Neural crest cell (in vitro differentiated cells): ENCODE measurements at regions not wholly inside any gene's neighbourhood (a gene's known extent, or its start where the extent isn't known, plus 50 kb on each side); places are given as distances from the start of the nearest gene placed in this dataset.

Experiments used
- DNase-seq: peaks from one replicate; pipeline ENCODE4 v3.0.0; 2021; ENCODE audit warnings: low read depth, mixed read lengths, low spot score
- H3K27ac Mint-ChIP-seq: one replicate; pipeline ENCODE4 v1.8.0; 2021; ENCODE audit warnings: mild to moderate bottlenecking, mixed read lengths; ENCODE audit not compliant: unreplicated experiment
- H3K27me3 Mint-ChIP-seq: 2 replicates; pipeline ENCODE4 v1.8.0; 2021; ENCODE audit warnings: low read depth, mild to moderate bottlenecking, mixed read lengths
- H3K36me3 Mint-ChIP-seq: 2 replicates; pipeline ENCODE4 v1.8.0; 2021; ENCODE audit warnings: low read depth, mild to moderate bottlenecking, mixed read lengths
- H3K4me1 Mint-ChIP-seq: 2 replicates; pipeline ENCODE4 v1.8.0; 2021; ENCODE audit warnings: mixed read lengths
- H3K4me3 Mint-ChIP-seq: one replicate; pipeline ENCODE4 v1.8.0; 2021; ENCODE audit warnings: mild to moderate bottlenecking, mixed read lengths
- H3K9me3 Mint-ChIP-seq: 2 replicates; pipeline ENCODE4 v1.8.0; 2021; ENCODE audit warnings: mixed read lengths
- TF ChIP-seq, protein P1 (sequence below): fragments of 200-600 bp; sonication (generic); conservative IDR thresholded peaks from 2 replicates; pipeline ENCODE4 v1.5.0; 2021; ENCODE audit warnings: antibody characterized with exemption, mild to moderate bottlenecking

DNA sequence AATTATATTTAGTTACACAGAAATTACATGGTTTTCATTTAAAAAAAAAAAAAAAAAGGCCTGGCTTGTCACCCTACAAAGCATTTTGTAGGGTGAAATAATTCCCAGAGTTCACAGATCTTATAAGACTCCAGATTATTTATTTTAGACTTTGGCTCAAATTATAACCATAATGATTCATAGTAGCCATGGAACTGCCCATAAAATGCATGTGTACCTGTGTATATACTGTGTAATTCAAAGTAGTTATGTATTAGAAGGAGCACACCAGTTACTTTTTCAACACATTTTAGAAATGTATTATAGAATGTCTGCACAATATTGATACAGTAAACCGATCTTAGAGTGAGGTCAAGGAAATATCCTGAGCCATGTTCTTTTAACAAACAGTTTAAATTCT, 975.6 kb downstream of the GBE1 start:
- Mint-ChIP-seq H3K27ac (no peak overlapping the region), H3K9me3 (no peaks in the 10 kb centered on the region)
- DNase-seq = no peak

DNA sequence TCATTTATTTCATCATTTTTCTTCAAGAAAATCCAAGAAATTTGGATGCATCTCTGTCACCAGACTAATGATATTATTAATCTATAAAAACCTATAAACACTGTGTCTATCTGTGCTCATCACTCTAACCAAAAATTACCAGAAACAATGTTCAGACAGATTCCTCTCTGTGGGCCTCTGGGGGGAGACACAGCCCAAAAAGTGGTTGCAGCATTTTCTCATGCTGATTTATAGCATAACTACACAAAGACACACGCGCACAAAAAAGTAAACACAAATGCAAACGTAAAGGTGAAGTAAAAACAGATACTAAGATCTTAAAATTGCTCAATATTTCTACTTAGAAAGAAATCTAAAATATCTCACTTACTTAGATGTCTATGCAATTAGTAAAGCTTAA, 976.0 kb downstream of the GBE1 start:
- no peaks in the 10 kb centered on the region for H3K27me3 Mint-ChIP-seq
- TF ChIP-seq, protein P1, sequence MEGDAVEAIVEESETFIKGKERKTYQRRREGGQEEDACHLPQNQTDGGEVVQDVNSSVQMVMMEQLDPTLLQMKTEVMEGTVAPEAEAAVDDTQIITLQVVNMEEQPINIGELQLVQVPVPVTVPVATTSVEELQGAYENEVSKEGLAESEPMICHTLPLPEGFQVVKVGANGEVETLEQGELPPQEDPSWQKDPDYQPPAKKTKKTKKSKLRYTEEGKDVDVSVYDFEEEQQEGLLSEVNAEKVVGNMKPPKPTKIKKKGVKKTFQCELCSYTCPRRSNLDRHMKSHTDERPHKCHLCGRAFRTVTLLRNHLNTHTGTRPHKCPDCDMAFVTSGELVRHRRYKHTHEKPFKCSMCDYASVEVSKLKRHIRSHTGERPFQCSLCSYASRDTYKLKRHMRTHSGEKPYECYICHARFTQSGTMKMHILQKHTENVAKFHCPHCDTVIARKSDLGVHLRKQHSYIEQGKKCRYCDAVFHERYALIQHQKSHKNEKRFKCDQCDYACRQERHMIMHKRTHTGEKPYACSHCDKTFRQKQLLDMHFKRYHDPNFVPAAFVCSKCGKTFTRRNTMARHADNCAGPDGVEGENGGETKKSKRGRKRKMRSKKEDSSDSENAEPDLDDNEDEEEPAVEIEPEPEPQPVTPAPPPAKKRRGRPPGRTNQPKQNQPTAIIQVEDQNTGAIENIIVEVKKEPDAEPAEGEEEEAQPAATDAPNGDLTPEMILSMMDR = peak; percentile 49
- H3K4me1 Mint-ChIP-seq = no peaks in the 10 kb centered on the region
- no peak overlapping the region for H3K27ac Mint-ChIP-seq
- H3K36me3 Mint-ChIP-seq = no peaks in the 10 kb centered on the region
- H3K4me3 Mint-ChIP-seq = no peak overlapping the region
- DNase-seq = no peak
- H3K9me3 Mint-ChIP-seq = no peaks in the 10 kb centered on the region

More for the DNA sequence above, 975.6 kb downstream of the GBE1 start:
- Mint-ChIP-seq H3K4me3 (no peak overlapping the region), H3K4me1 (no peaks in the 10 kb centered on the region), H3K36me3 (no peaks in the 10 kb centered on the region), H3K27me3 (no peaks in the 10 kb centered on the region)
- TF ChIP-seq, protein P1 = no peak

DNA sequence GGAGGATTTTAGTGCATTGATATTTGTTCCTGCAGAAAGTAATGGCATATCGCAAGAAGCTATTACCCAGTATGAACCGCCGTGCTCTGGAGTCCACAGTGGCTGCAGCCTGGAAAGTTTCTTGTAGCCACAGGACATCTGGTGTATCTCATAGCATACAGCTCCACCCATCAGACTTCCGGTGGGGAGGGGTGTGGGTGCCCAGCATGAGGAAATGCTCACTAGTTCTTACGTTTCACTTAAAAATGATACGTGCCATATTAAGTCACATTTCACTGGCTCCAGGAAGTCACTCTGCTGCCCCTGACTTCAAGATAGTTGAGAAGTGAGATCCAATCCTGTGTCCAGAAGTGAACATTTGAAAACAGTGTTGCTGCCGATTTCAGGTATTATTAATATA, 990.4 kb downstream of the GBE1 start:
- H3K4me1 Mint-ChIP-seq = no peaks in the 10 kb centered on the region
- no peak for DNase-seq
- TF ChIP-seq, protein P1 = no peak
- H3K27me3 Mint-ChIP-seq = no peaks in the 10 kb centered on the region
- H3K9me3 Mint-ChIP-seq = no peaks in the 10 kb centered on the region
- peak overlapping the region; percentile 50 for H3K27ac Mint-ChIP-seq
- H3K4me3 Mint-ChIP-seq = no peak overlapping the region
- H3K36me3 Mint-ChIP-seq = no peaks in the 10 kb centered on the region

DNA sequence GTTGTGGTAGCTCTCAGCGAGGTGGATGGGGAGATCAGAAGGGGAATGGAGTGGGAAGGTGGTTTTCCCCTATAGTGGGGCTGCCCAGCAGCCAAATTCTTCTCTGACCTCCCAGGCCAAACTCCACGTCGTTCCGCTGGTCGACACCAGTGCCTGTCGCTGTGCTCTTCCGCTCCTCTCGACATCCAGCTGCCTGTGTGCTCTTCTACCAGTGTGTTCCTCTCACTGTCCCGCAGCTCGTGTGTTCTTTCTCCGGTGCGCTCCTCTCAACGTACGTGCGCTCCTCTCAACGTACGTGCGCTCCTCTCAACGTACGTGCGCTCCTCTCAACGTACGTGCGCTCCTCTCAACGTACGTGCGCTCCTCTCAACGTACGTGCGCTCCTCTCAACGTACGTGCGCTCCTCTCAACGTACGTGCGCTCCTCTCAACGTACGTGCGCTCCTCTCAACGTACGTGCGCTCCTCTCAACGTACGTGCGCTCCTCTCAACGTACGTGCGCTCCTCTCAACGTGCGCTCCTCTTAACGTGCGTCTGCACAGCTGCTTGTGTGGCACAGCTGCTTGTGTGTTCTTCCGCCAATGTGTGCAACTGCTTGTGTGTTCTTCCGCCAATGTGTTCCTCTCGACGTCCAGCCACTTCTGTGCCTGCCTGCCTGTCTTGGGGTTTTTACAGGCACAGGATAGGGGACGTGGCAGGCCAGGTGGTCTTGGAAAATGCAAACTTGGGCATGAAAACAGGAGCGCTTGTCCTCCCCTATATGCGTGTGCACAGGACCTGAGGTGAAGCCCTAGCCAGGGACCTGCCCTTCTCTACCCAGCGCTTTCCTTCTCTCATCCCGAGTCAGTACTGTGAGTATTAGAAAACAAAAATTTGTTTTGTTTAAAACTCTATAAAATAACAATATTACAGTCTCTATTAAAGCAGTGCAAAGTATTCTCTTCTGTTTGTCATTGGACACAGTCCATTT, 991.1 kb downstream of the GBE1 start:
- H3K4me3 Mint-ChIP-seq = no peak overlapping the region
- peak overlapping the region; percentile 62 for H3K27ac Mint-ChIP-seq
- no peak for DNase-seq
- no peaks in the 10 kb centered on the region for H3K4me1 Mint-ChIP-seq
- no peaks in the 10 kb centered on the region for H3K27me3 Mint-ChIP-seq
- H3K36me3 Mint-ChIP-seq = no peaks in the 10 kb centered on the region
- no peaks in the 10 kb centered on the region for H3K9me3 Mint-ChIP-seq
- TF ChIP-seq, protein P1 = no peak

DNA sequence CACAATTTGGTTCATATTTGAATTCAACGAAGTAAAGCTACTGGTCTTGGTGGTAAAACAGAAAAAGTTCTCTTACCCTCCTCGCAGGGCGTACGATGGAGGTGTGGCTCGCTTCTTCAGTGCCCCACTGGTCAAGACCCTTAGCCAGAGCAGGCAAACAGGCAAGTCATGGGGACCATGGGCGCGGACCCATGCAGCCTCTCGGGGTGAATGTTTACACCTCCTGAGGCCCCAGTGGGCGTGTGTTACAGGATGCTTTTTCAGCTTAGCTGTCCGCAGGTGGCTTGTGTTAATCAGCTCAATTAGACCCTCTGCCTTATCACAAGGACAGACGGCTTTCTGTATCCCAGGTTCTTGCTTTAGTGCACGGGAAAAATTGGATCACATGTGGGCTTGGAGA, 991.8 kb downstream of the GBE1 start:
- H3K4me3 Mint-ChIP-seq = no peak overlapping the region
- no peaks in the 10 kb centered on the region for H3K9me3 Mint-ChIP-seq
- H3K36me3 Mint-ChIP-seq = no peaks in the 10 kb centered on the region
- no peak for DNase-seq
- TF ChIP-seq, protein P1 = no peak
- H3K4me1 Mint-ChIP-seq = no peaks in the 10 kb centered on the region
- no peaks in the 10 kb centered on the region for H3K27me3 Mint-ChIP-seq
- no peak overlapping the region for H3K27ac Mint-ChIP-seq
